Right lobe of liver (tissue), 6 donors: ENCODE measurements at regions not wholly inside any gene's neighbourhood (a gene's known extent, or its start where the extent isn't known, plus 50 kb on each side); places are given as distances from the start of the nearest gene placed in this dataset.

Source experiments
- ATAC-seq, 4 donors: fragments of 200-7000 bp; cut with Tn5 transposase; one replicate each; pipeline ENCODE4 v1.9.1; 2020; ENCODE audit warnings: mild to moderate bottlenecking in 4 of 4, moderate library complexity in 4 of 4
- DNase-seq, 3 donors: peaks; one replicate each; pipeline ENCODE4 v3.0.0-alpha.2; 2020
- H3K27ac ChIP-seq, 3 donors: fragments of 200-600 bp; one replicate each; pipeline ENCODE4 v1.8.0; 2022
- H3K27me3 ChIP-seq, 2 donors: fragments of 200-600 bp; one replicate each; pipeline ENCODE4 v1.8.0; 2022
- H3K36me3 ChIP-seq, 4 donors: fragments of 200-600 bp; sonication (generic) in 1 of 4; one replicate each; pipeline versions ENCODE4 v1.5.1 to v1.8.0; 2017 to 2022; ENCODE audit warnings: control low read depth in 1 of 4
- H3K4me1 ChIP-seq, 4 donors: fragments of 200-600 bp; sonication (generic) in 1 of 4; one replicate each; pipeline versions ENCODE4 v1.5.1 to v1.8.0; 2017 to 2022; ENCODE audit warnings: control low read depth in 1 of 4
- H3K4me3 ChIP-seq, 3 donors: fragments of 200-600 bp; one replicate each; pipeline ENCODE4 v1.8.0; 2022
- H3K9me3 ChIP-seq, 4 donors: fragments of 200-600 bp; sonication (generic) in 1 of 4; one replicate each; pipeline versions ENCODE4 v1.5.1 to v1.8.0; 2017 to 2022; ENCODE audit warnings: control low read depth in 1 of 4
- POLR2A ChIP-seq: fragments of 450-650 bp; IDR thresholded peaks from one replicate; pipeline ENCODE4 v1.6.1; 2017; ENCODE audit warnings: antibody characterized with exemption, mild to moderate bottlenecking
- WGBS: methylation state at CpG from one replicate; pipeline ENCODE4 v1.1.6; 2018; ENCODE audit warnings: low coverage, low lambda C conversion rate; ENCODE audit not compliant: insufficient coverage; ENCODE audit errors: missing lambda C conversion rate; 5-methylcytosine and 5-hydroxymethylcytosine counted together
- intact Hi-C, 2 donors: fragments of 100-400 bp; cut with DNase I; formaldehyde crosslinking; loops; one replicate each; pipeline versions ENCODE4 v1.11.2 to v1.14.1; 2022
- TF ChIP-seq, protein P1 (sequence below), 4 donors: fragments of 200-600 bp in 3 of 4; fragments of 450-650 bp in 1 of 4; IDR thresholded peaks; one replicate each; pipeline versions ENCODE4 v1.5.1 to v1.8.0; 2016 to 2022; ENCODE audit warnings: antibody characterized with exemption in 4 of 4, mild to moderate bottlenecking in 2 of 4
- donor health status: DM: no; HTN: yes; CAD: no.
- donor health status: DM: no; HTN: no; CAD: no.
- donor health status: DM: no; HTN: no; CAD: no.
- donor health status: DM: no; HTN: yes; CAD: no.
- donor health status: DM: no; HTN: yes; CAD: no.

DNA sequence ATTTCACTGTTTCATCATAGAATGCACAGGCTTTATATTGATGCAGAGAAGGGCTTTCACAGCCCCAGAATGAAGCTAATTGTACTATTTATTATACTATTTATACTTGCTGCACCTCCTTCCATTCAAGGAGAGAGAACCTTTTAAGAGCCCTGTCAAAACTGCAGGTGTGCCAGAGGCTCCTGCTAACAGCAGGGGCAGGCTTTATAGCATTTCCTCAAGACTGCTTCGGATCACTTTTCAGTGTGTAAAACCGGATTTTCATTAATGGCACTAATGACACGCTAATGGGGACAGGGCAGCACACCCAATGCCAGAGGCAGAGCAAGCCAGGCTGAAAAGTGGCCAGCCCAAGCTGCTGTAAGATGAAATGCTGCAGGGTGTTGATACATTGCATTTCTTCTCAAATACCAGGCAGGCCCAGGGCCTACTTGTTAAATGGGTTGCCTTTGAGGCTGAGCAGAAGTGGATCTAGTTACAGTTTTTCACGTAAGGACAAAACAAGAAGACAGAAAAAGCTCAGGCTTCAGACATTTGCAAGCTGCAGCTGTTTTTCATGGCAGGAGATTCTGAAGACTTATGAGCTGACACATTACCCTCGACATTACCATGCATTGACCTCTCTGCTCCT is 487.7 kb upstream of the BTBD3 start:
- no peak for DNase-seq
- H3K9me3 ChIP-seq: no peaks in the 10 kb centered on the region
- TF ChIP-seq, protein P1, sequence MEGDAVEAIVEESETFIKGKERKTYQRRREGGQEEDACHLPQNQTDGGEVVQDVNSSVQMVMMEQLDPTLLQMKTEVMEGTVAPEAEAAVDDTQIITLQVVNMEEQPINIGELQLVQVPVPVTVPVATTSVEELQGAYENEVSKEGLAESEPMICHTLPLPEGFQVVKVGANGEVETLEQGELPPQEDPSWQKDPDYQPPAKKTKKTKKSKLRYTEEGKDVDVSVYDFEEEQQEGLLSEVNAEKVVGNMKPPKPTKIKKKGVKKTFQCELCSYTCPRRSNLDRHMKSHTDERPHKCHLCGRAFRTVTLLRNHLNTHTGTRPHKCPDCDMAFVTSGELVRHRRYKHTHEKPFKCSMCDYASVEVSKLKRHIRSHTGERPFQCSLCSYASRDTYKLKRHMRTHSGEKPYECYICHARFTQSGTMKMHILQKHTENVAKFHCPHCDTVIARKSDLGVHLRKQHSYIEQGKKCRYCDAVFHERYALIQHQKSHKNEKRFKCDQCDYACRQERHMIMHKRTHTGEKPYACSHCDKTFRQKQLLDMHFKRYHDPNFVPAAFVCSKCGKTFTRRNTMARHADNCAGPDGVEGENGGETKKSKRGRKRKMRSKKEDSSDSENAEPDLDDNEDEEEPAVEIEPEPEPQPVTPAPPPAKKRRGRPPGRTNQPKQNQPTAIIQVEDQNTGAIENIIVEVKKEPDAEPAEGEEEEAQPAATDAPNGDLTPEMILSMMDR (IDR thresholded peaks at IDR 0.05): no peak
- no peak for TF ChIP-seq POLR2A
- H3K36me3 ChIP-seq: no peaks in the 10 kb centered on the region
- ATAC-seq: no peak
- H3K27me3 ChIP-seq: no peaks in the 10 kb centered on the region
- no peaks in the 10 kb centered on the region for H3K4me1 ChIP-seq
- intact Hi-C loops: no loop called here
- WGBS: 50% methylated on average over 5 of the region's 5 CpGs
- H3K27ac ChIP-seq: no peak overlapping the region
- H3K4me3 ChIP-seq: no peak overlapping the region

DNA sequence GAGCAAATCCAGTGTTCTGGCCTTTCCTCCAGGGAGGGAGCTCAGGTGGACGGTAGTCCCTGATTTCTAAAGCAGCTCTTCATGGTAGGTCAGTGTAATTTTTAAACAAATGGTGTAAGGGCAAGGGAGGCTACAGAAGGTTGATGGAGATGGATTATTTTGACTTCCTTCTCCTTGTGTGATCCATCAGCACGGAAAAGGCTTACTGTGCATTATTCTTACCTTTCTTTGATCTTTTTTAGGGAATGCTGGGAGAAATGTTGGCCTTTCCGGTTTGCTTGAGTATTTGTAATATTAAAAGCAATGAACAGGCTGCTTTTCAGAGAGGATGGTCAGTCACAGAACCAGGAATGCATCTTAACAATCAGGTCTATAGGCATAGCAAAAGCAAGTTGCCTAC is 487.0 kb upstream of the BTBD3 start:
- no peak overlapping the region for H3K27ac ChIP-seq
- TF ChIP-seq POLR2A: no peak
- TF ChIP-seq, protein P1 (IDR thresholded peaks at IDR 0.05): no peak
- ATAC-seq (no peak), DNase-seq (no peak)
- intact Hi-C loops: no loop called here
- H3K9me3 ChIP-seq: no peaks in the 10 kb centered on the region
- H3K27me3 ChIP-seq: no peaks in the 10 kb centered on the region
- WGBS: 35% methylated on average over 3 of the region's 3 CpGs
- H3K36me3 ChIP-seq: no peaks in the 10 kb centered on the region
- no peaks in the 10 kb centered on the region for H3K4me1 ChIP-seq
- no peak overlapping the region for H3K4me3 ChIP-seq

DNA sequence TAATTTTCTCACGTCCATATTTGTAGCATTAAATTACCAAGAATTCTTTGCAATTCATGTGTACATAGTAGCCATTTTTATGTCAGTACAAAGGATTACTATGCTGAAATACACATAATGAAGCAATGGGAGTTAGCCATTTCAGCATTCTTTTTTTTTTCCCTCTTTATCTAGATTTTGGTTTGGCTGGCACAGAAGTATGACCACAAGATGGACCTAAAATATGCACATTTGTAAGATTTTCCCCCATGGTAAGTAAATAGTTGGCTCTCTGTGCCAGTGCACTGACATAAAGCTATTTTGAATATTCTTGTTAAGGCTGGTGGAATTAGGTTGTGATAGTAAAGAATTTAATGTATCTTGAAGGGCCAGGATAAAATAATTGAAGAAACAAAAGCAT is 486.1 kb upstream of the BTBD3 start:
- H3K9me3 ChIP-seq: no peaks in the 10 kb centered on the region
- 30% methylated on average over 1 of the region's 1 CpG for WGBS
- no peaks in the 10 kb centered on the region for H3K4me1 ChIP-seq
- intact Hi-C loops: no loop called here
- H3K27ac ChIP-seq: no peak overlapping the region
- H3K4me3 ChIP-seq: no peak overlapping the region
- no peaks in the 10 kb centered on the region for H3K36me3 ChIP-seq
- H3K27me3 ChIP-seq: no peaks in the 10 kb centered on the region
- TF ChIP-seq POLR2A: no peak
- TF ChIP-seq, protein P1 (IDR thresholded peaks at IDR 0.05): no peak
- no peak for ATAC-seq
- DNase-seq: no peak

DNA sequence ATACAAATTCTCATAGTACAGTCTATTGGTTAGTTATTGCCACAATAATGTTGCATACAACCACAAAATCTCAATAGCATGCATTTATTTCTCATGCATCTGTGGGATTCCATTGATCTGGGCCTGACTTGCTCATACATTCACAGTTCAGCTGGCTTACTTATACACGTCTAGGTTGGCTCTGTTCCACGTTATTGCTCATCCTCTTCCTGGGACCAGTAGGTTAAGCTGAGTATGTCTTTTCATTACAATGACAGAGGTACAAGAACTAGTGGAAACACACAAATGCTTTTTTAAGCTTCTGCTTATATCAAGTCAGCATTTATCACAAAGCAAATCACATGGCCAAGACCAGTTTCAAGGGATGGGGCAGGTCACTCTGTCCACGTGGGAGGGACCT is 485.3 kb upstream of the BTBD3 start:
- intact Hi-C loops: no loop called here
- WGBS: 16% methylated on average over 3 of the region's 3 CpGs

More for the DNA sequence above, 485.3 kb upstream of the BTBD3 start:
- Histone ChIP-seq H3K4me1 (no peaks in the 10 kb centered on the region), H3K36me3 (no peaks in the 10 kb centered on the region), H3K4me3 (no peak overlapping the region), H3K27me3 (no peaks in the 10 kb centered on the region), H3K27ac (no peak overlapping the region), H3K9me3 (no peaks in the 10 kb centered on the region)
- TF ChIP-seq, protein P1 (IDR thresholded peaks at IDR 0.05): no peak
- TF ChIP-seq POLR2A: no peak
- DNase-seq (no peak), ATAC-seq (no peak)
